Right lung (tissue), 2 donors: ENCODE measurements at regions not wholly inside any gene's neighbourhood (a gene's known extent, or its start where the extent isn't known, plus 50 kb on each side); places are given as distances from the start of the nearest gene placed in this dataset.
"Not testable (repeated sequence)": the region's sequence is repeated elsewhere in the genome, so short reads cannot be mapped to it uniquely, and the experiment has no call there.

Experiments
- DNase-seq, 2 donors: peaks; one replicate each; pipeline ENCODE4 v3.0.0-alpha.2; 2013

GRCh38 chr4:62533573-62533972, 1333.4 kb downstream of the ADGRL3 start:
- DNase-seq, result no peak

GRCh38 chr4:62531731-62532130, 1331.6 kb downstream of the ADGRL3 start:
- no peak for DNase-seq

- DNase-seq, result peak; percentile 17 to 26
Observed at GRCh38 chr4:62531264-62531663, 1331.1 kb downstream of the ADGRL3 start.

GRCh38 chr4:62528874-62529273, 1328.7 kb downstream of the ADGRL3 start:
- no peak for DNase-seq

GRCh38 chr4:62526671-62527070, 1326.5 kb downstream of the ADGRL3 start:
- no peak for DNase-seq

- no peak for DNase-seq
Observed at GRCh38 chr4:62523256-62523655, 1323.1 kb downstream of the ADGRL3 start.

GRCh38 chr4:62522273-62522672, 1322.1 kb downstream of the ADGRL3 start:
- DNase-seq, result no peak

- no peak for DNase-seq
Observed at GRCh38 chr4:62517716-62518115, 1317.6 kb downstream of the ADGRL3 start.

GRCh38 chr4:62513306-62513705, 1313.2 kb downstream of the ADGRL3 start:
- no peak for DNase-seq

- DNase-seq, result no peak
Observed at GRCh38 chr4:62512271-62512670, 1312.1 kb downstream of the ADGRL3 start.

- DNase-seq, result no peak
Observed at GRCh38 chr4:62510228-62510627, 1310.1 kb downstream of the ADGRL3 start.

GRCh38 chr4:62500296-62500695, 1300.2 kb downstream of the ADGRL3 start:
- DNase-seq, result no peak

- no peak for DNase-seq
Observed at GRCh38 chr4:62495032-62495431, 1294.9 kb downstream of the ADGRL3 start.

- DNase-seq, result not testable (repeated sequence)
Observed at GRCh38 chr4:62491756-62492155, 1291.6 kb downstream of the ADGRL3 start.

GRCh38 chr4:62490635-62491034, 1290.5 kb downstream of the ADGRL3 start:
- DNase-seq, result no peak

- no peak for DNase-seq
Observed at GRCh38 chr4:62487016-62487415, 1286.9 kb downstream of the ADGRL3 start.

- DNase-seq, result no peak
Observed at GRCh38 chr4:62484357-62484756, 1284.2 kb downstream of the ADGRL3 start.

GRCh38 chr4:62482355-62482754, 1282.2 kb downstream of the ADGRL3 start:
- DNase-seq, result no peak

GRCh38 chr4:62475596-62475995, 1275.5 kb downstream of the ADGRL3 start:
- peak in 1 of 2 donors; percentile 6 for DNase-seq

GRCh38 chr4:62474802-62475201, 1274.7 kb downstream of the ADGRL3 start:
- DNase-seq, result no peak

- no peak for DNase-seq
Observed at GRCh38 chr4:62471021-62471420, 1270.9 kb downstream of the ADGRL3 start.

- no peak for DNase-seq
Observed at GRCh38 chr4:62470421-62470983, 1270.4 kb downstream of the ADGRL3 start.

- DNase-seq, result no peak
Observed at GRCh38 chr4:62470020-62470419, 1269.9 kb downstream of the ADGRL3 start.

GRCh38 chr4:62461961-62462360, 1261.8 kb downstream of the ADGRL3 start:
- DNase-seq, result no peak

- no peak for DNase-seq
Observed at GRCh38 chr4:62460329-62460728, 1260.2 kb downstream of the ADGRL3 start.
